ENCODE measurements at regions not wholly inside any gene's neighbourhood (a gene's known extent, or its start where the extent isn't known, plus 50 kb on each side); places are given as distances from the start of the nearest gene placed in this dataset.

DNA sequence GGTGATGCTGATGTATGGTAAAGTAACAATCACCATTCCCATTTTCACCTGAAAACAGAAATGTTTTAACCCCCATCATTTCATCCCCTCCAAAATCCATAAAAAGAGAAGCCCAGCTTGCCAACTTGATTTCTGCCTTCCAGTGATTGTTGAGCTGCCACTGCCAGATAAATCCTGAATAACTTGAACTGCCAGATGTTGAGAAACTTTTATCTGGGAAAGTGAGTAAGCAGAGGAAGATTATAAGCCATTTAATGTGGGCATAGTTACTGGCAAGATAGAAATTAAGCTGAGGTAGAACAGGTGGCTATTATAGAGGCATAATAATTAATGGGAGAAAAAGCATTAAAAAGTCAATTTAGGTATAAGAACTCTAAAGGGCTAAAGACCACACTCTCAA lies 534.1 kb downstream of the ANKRD7 start:
- H3K4me1 ChIP-seq (ENCODE audit: control extremely low read depth in 1 of 4, control insufficient read depth in 4 of 4, insufficient read depth in 4 of 4, low read length in 3 of 4), result no peaks in the 10 kb centered on the region
- ChIA-PET POLR2A (no interaction called here), CTCF (no interaction called here)
- peaks cover 0 to 5% (median 0%) of the 10 kb centered on the region in 5 experiments for H3K9me3 ChIP-seq (ENCODE audit: control extremely low read depth in 1 of 5, control insufficient read depth in 4 of 5, insufficient read depth in 2 of 5, low read depth in 1 of 5, low read length in 4 of 5)
- DNase-seq, result no peak
- H3K27me3 ChIP-seq (replicated peaks in 2 of 5; ENCODE audit: control insufficient read depth in 4 of 5, insufficient read depth in 5 of 5, low read length in 4 of 5), result no peaks in the 10 kb centered on the region
- H3K27ac ChIP-seq (ENCODE audit: insufficient read depth in 1 of 2, low read depth in 1 of 2, low read length in 2 of 2, poor library complexity in 1 of 2, severe bottlenecking in 2 of 2), result no peak overlapping the region
- no peaks in the 10 kb centered on the region for H3K36me3 ChIP-seq (ENCODE audit: control insufficient read depth in 4 of 4, insufficient read depth in 4 of 4, low read length in 3 of 4)
- no peak overlapping the region for H3K4me3 ChIP-seq (ENCODE audit: control insufficient read depth in 1 of 7, extremely low read depth in 1 of 7, insufficient read depth in 4 of 7, low read depth in 2 of 7, low read length in 6 of 7)

DNA sequence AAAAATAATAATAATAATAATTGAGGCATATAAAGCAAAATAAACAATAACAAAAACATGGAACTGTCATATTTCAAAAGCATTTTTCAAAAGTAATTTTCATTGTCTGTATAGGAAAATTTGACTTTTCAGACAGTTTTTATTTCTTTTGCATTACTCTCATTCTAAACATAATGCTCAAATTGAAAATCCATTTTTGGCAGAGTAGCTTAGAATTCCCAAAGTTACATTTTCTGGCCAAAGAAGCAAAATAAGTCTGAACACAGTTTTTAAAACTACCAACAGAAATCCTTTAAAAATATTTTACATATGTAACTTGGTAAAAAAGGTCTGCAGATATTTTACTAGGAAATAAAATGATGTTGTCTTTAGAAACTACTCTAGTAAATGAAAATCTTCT lies 535.4 kb downstream of the ANKRD7 start:
- no peak overlapping the region for H3K4me3 ChIP-seq (ENCODE audit: control insufficient read depth in 1 of 7, extremely low read depth in 1 of 7, insufficient read depth in 4 of 7, low read depth in 2 of 7, low read length in 6 of 7)
- no peaks in the 10 kb centered on the region for H3K27me3 ChIP-seq (replicated peaks in 2 of 5; ENCODE audit: control insufficient read depth in 4 of 5, insufficient read depth in 5 of 5, low read length in 4 of 5)
- H3K9me3 ChIP-seq (ENCODE audit: control extremely low read depth in 1 of 5, control insufficient read depth in 4 of 5, insufficient read depth in 2 of 5, low read depth in 1 of 5, low read length in 4 of 5), result peaks cover 0 to 5% (median 0%) of the 10 kb centered on the region in 5 experiments
- no peak overlapping the region for H3K27ac ChIP-seq (ENCODE audit: insufficient read depth in 1 of 2, low read depth in 1 of 2, low read length in 2 of 2, poor library complexity in 1 of 2, severe bottlenecking in 2 of 2)
- ChIA-PET CTCF (no interaction called here), POLR2A (no interaction called here)
- H3K36me3 ChIP-seq (ENCODE audit: control insufficient read depth in 4 of 4, insufficient read depth in 4 of 4, low read length in 3 of 4), result no peaks in the 10 kb centered on the region
- DNase-seq, result no peak
- H3K4me1 ChIP-seq (ENCODE audit: control extremely low read depth in 1 of 4, control insufficient read depth in 4 of 4, insufficient read depth in 4 of 4, low read length in 3 of 4), result no peaks in the 10 kb centered on the region

GRCh38 chr7:118762451-118762850 lies 537.9 kb downstream of the ANKRD7 start:
- POLR2A ChIA-PET, result no interaction called here

DNA sequence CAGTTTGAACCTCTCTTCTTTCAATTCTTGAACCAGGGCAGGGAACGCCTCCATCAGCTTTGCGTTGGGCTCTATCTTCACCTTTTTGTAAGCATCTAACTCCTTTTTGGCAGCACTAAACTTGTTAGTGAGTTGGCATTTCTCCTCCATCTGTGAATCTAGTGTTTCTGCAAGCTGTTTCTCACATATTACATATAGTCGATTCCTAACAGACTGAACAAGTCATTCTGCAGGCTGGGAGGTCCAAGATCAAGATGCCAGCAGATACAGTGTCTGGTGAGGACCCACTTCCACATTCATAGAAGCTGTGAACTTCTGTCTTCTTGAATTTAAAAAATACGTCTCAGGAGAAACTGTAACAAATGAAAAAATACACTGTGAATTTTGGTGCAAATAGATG lies 539.7 kb downstream of the ANKRD7 start:
- ChIA-PET CTCF (no interaction called here), POLR2A (no interaction called here)
- no peaks in the 10 kb centered on the region for H3K36me3 ChIP-seq (ENCODE audit: control insufficient read depth in 4 of 4, insufficient read depth in 4 of 4, low read length in 3 of 4)
- WGBS (ENCODE audit: insufficient coverage), result 100% methylated on average over 2 of the region's 4 CpGs
- no peaks in the 10 kb centered on the region for H3K27me3 ChIP-seq (replicated peaks in 2 of 5; ENCODE audit: control insufficient read depth in 4 of 5, insufficient read depth in 5 of 5, low read length in 4 of 5)
- H3K4me3 ChIP-seq (ENCODE audit: control insufficient read depth in 1 of 7, extremely low read depth in 1 of 7, insufficient read depth in 4 of 7, low read depth in 2 of 7, low read length in 6 of 7), result no peak overlapping the region
- DNase-seq, result no peak
- no peaks in the 10 kb centered on the region for H3K4me1 ChIP-seq (ENCODE audit: control extremely low read depth in 1 of 4, control insufficient read depth in 4 of 4, insufficient read depth in 4 of 4, low read length in 3 of 4)
- peaks cover 0 to 5% (median 0%) of the 10 kb centered on the region in 5 experiments for H3K9me3 ChIP-seq (ENCODE audit: control extremely low read depth in 1 of 5, control insufficient read depth in 4 of 5, insufficient read depth in 2 of 5, low read depth in 1 of 5, low read length in 4 of 5)
- no peak overlapping the region for H3K27ac ChIP-seq (ENCODE audit: insufficient read depth in 1 of 2, low read depth in 1 of 2, low read length in 2 of 2, poor library complexity in 1 of 2, severe bottlenecking in 2 of 2)

More at GRCh38 chr7:118762451-118762850, 537.9 kb downstream of the ANKRD7 start:
- Histone ChIP-seq H3K27me3 (replicated peaks in 2 of 5; ENCODE audit: control insufficient read depth in 4 of 5, insufficient read depth in 5 of 5, low read length in 4 of 5) (no peaks in the 10 kb centered on the region), H3K4me3 (ENCODE audit: control insufficient read depth in 1 of 7, extremely low read depth in 1 of 7, insufficient read depth in 4 of 7, low read depth in 2 of 7, low read length in 6 of 7) (no peak overlapping the region), H3K27ac (ENCODE audit: insufficient read depth in 1 of 2, low read depth in 1 of 2, low read length in 2 of 2, poor library complexity in 1 of 2, severe bottlenecking in 2 of 2) (no peak overlapping the region), H3K9me3 (ENCODE audit: control extremely low read depth in 1 of 5, control insufficient read depth in 4 of 5, insufficient read depth in 2 of 5, low read depth in 1 of 5, low read length in 4 of 5) (peaks cover 0 to 5% (median 0%) of the 10 kb centered on the region in 5 experiments), H3K36me3 (ENCODE audit: control insufficient read depth in 4 of 4, insufficient read depth in 4 of 4, low read length in 3 of 4) (no peaks in the 10 kb centered on the region), H3K4me1 (ENCODE audit: control extremely low read depth in 1 of 4, control insufficient read depth in 4 of 4, insufficient read depth in 4 of 4, low read length in 3 of 4) (no peaks in the 10 kb centered on the region)
- DNase-seq, result no peak
- 100% methylated on average over 1 of the region's 2 CpGs for WGBS (ENCODE audit: insufficient coverage)
- CTCF ChIA-PET, result no interaction called here

DNA sequence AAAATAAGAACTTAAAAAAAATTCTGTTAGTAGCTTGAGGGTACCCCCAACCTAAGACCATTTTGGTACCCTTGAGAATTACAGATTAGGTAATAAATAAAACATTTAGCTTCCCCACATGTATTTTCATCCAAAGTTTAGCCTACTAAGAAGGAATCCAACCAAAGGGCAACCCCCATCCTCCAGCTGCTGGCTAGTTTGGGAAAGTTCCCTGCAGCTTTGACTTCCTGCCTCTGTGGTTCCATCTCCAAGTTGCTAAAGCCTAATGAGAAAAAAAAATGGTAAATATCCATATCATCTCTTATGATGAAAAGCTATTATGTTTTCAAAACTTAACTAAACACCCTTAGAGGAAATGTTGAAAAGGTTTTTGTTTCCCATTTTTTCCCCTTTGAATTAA lies 547.2 kb downstream of the ANKRD7 start:
- H3K9me3 ChIP-seq (ENCODE audit: control extremely low read depth in 1 of 5, control insufficient read depth in 4 of 5, insufficient read depth in 2 of 5, low read depth in 1 of 5, low read length in 4 of 5), result no peaks in the 10 kb centered on the region
- no peaks in the 10 kb centered on the region for H3K36me3 ChIP-seq (ENCODE audit: control insufficient read depth in 4 of 4, insufficient read depth in 4 of 4, low read length in 3 of 4)
- H3K4me3 ChIP-seq (ENCODE audit: control insufficient read depth in 1 of 7, extremely low read depth in 1 of 7, insufficient read depth in 4 of 7, low read depth in 2 of 7, low read length in 6 of 7), result no peak overlapping the region
- no peaks in the 10 kb centered on the region for H3K4me1 ChIP-seq (ENCODE audit: control extremely low read depth in 1 of 4, control insufficient read depth in 4 of 4, insufficient read depth in 4 of 4, low read length in 3 of 4)
- no peaks in the 10 kb centered on the region for H3K27me3 ChIP-seq (replicated peaks in 2 of 5; ENCODE audit: control insufficient read depth in 4 of 5, insufficient read depth in 5 of 5, low read length in 4 of 5)
- ChIA-PET CTCF (no interaction called here), POLR2A (no interaction called here)
- DNase-seq, result no peak
- no peak overlapping the region for H3K27ac ChIP-seq (ENCODE audit: insufficient read depth in 1 of 2, low read depth in 1 of 2, low read length in 2 of 2, poor library complexity in 1 of 2, severe bottlenecking in 2 of 2)

- POLR2A ChIA-PET, result no interaction called here
- Histone ChIP-seq H3K9me3 (ENCODE audit: control extremely low read depth in 1 of 5, control insufficient read depth in 4 of 5, insufficient read depth in 2 of 5, low read depth in 1 of 5, low read length in 4 of 5) (no peaks in the 10 kb centered on the region), H3K27me3 (replicated peaks in 2 of 5; ENCODE audit: control insufficient read depth in 4 of 5, insufficient read depth in 5 of 5, low read length in 4 of 5) (no peaks in the 10 kb centered on the region), H3K36me3 (ENCODE audit: control insufficient read depth in 4 of 4, insufficient read depth in 4 of 4, low read length in 3 of 4) (no peaks in the 10 kb centered on the region), H3K4me3 (ENCODE audit: control insufficient read depth in 1 of 7, extremely low read depth in 1 of 7, insufficient read depth in 4 of 7, low read depth in 2 of 7, low read length in 6 of 7) (no peak overlapping the region), H3K27ac (ENCODE audit: insufficient read depth in 1 of 2, low read depth in 1 of 2, low read length in 2 of 2, poor library complexity in 1 of 2, severe bottlenecking in 2 of 2) (no peak overlapping the region), H3K4me1 (ENCODE audit: control extremely low read depth in 1 of 4, control insufficient read depth in 4 of 4, insufficient read depth in 4 of 4, low read length in 3 of 4) (no peaks in the 10 kb centered on the region)
- DNase-seq, result no peak
- WGBS (ENCODE audit: insufficient coverage), result 88% methylated on average over 1 of the region's 1 CpG
- CTCF ChIA-PET, result no interaction called here
Measured at GRCh38 chr7:118777308-118777707, 552.8 kb downstream of the ANKRD7 start.

DNA sequence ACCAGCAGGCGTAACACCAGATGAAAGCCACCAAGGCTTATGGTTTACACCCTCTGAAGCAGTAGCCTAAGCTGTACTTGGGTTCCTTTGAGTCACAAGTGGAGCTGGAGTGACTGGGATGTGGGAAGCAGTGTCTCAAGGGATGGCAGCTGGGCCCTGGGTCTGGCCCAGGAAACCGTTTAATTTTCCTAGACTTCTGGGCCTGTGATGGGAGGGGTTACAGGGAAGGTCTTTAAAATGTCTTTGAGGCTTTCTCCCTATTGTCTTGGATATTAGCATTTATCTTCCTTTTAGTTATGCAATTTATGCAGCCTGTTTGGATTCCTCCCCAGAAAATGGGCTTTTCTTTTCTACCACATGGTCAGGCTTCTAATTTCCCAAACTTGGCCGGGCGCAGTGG lies 568.2 kb downstream of the ANKRD7 start:
- POLR2A ChIA-PET, result no interaction called here
- WGBS (ENCODE audit: insufficient coverage), result 100% methylated on average over 3 of the region's 4 CpGs
- H3K36me3 ChIP-seq (ENCODE audit: control insufficient read depth in 4 of 4, insufficient read depth in 4 of 4, low read length in 3 of 4), result no peaks in the 10 kb centered on the region

GRCh38 chr7:118793582-118793981 lies 569.1 kb downstream of the ANKRD7 start:
- no peaks in the 10 kb centered on the region for H3K9me3 ChIP-seq (ENCODE audit: control extremely low read depth in 1 of 5, control insufficient read depth in 4 of 5, insufficient read depth in 2 of 5, low read depth in 1 of 5, low read length in 4 of 5)
- 44% methylated on average over 1 of the region's 1 CpG for WGBS (ENCODE audit: insufficient coverage)
- no peak overlapping the region for H3K27ac ChIP-seq (ENCODE audit: insufficient read depth in 1 of 2, low read depth in 1 of 2, low read length in 2 of 2, poor library complexity in 1 of 2, severe bottlenecking in 2 of 2)
- no peaks in the 10 kb centered on the region for H3K4me1 ChIP-seq (ENCODE audit: control extremely low read depth in 1 of 4, control insufficient read depth in 4 of 4, insufficient read depth in 4 of 4, low read length in 3 of 4)
- no peaks in the 10 kb centered on the region for H3K36me3 ChIP-seq (ENCODE audit: control insufficient read depth in 4 of 4, insufficient read depth in 4 of 4, low read length in 3 of 4)
- ChIA-PET POLR2A (no interaction called here), CTCF (no interaction called here)
- no peaks in the 10 kb centered on the region for H3K27me3 ChIP-seq (replicated peaks in 2 of 5; ENCODE audit: control insufficient read depth in 4 of 5, insufficient read depth in 5 of 5, low read length in 4 of 5)
- no peak overlapping the region for H3K4me3 ChIP-seq (ENCODE audit: control insufficient read depth in 1 of 7, extremely low read depth in 1 of 7, insufficient read depth in 4 of 7, low read depth in 2 of 7, low read length in 6 of 7)
- DNase-seq, result no peak

More for the DNA sequence above, 568.2 kb downstream of the ANKRD7 start:
- Histone ChIP-seq H3K27me3 (replicated peaks in 2 of 5; ENCODE audit: control insufficient read depth in 4 of 5, insufficient read depth in 5 of 5, low read length in 4 of 5) (no peaks in the 10 kb centered on the region), H3K4me3 (ENCODE audit: control insufficient read depth in 1 of 7, extremely low read depth in 1 of 7, insufficient read depth in 4 of 7, low read depth in 2 of 7, low read length in 6 of 7) (no peak overlapping the region), H3K9me3 (ENCODE audit: control extremely low read depth in 1 of 5, control insufficient read depth in 4 of 5, insufficient read depth in 2 of 5, low read depth in 1 of 5, low read length in 4 of 5) (no peaks in the 10 kb centered on the region), H3K4me1 (ENCODE audit: control extremely low read depth in 1 of 4, control insufficient read depth in 4 of 4, insufficient read depth in 4 of 4, low read length in 3 of 4) (no peaks in the 10 kb centered on the region), H3K27ac (ENCODE audit: insufficient read depth in 1 of 2, low read depth in 1 of 2, low read length in 2 of 2, poor library complexity in 1 of 2, severe bottlenecking in 2 of 2) (no peak overlapping the region)
- no peak for DNase-seq
- CTCF ChIA-PET, result no interaction called here
